OCI-LY1 (cell line): ENCODE measurements at regions not wholly inside any gene's neighbourhood (a gene's known extent, or its start where the extent isn't known, plus 50 kb on each side); places are given as distances from the start of the nearest gene placed in this dataset.

Source experiments
- H2AFZ ChIP-seq: fragments of 200-600 bp; sonication (generic), shearing (Covaris generic); 2 replicates; pipeline ENCODE4 v1.6.0; 2014; ENCODE audit warnings: antibody characterized with exemption, mild to moderate bottlenecking, low read length
- H3F3A ChIP-seq: fragments of 200-600 bp; sonication (generic), shearing (Covaris generic); 2 replicates; pipeline ENCODE4 v1.6.0; 2014; ENCODE audit warnings: mild to moderate bottlenecking, antibody characterized with exemption, low read length, moderate library complexity; ENCODE audit not compliant: insufficient read depth
- H3K27ac ChIP-seq: fragments of 200-600 bp; sonication (generic); 2 replicates; pipeline ENCODE4 v1.5.1; 2014; ENCODE audit warnings: low read length, mixed run types, mild to moderate bottlenecking, low read depth; ENCODE audit not compliant: poor library complexity, severe bottlenecking
- H3K27me3 ChIP-seq: fragments of 200-600 bp; sonication (generic); 2 replicates; pipeline ENCODE4 v1.6.0; 2014; ENCODE audit warnings: antibody characterized with exemption, mild to moderate bottlenecking, low read length, moderate library complexity; ENCODE audit not compliant: insufficient read depth
- H3K36me3 ChIP-seq: fragments of 200-600 bp; sonication (generic); 2 replicates; pipeline ENCODE4 v1.6.1; 2014; ENCODE audit warnings: mild to moderate bottlenecking, antibody characterized with exemption, low read length, moderate library complexity, mixed read lengths; ENCODE audit not compliant: insufficient read depth
- H3K4me1 ChIP-seq: fragments of 200-600 bp; sonication (generic); 2 replicates; pipeline ENCODE4 v1.5.1; 2014; ENCODE audit warnings: mild to moderate bottlenecking, low read length, moderate library complexity; ENCODE audit not compliant: insufficient read depth, severe bottlenecking
- H3K4me2 ChIP-seq: fragments of 200-600 bp; sonication (generic), shearing (Covaris generic); 2 replicates; pipeline ENCODE4 v1.6.1; 2014; ENCODE audit warnings: low read length
- H3K4me3 ChIP-seq: fragments of 200-600 bp; sonication (generic); 2 replicates; pipeline ENCODE4 v1.5.1; 2014; ENCODE audit warnings: low read length, low read depth, mild to moderate bottlenecking, mixed read lengths; ENCODE audit not compliant: poor library complexity, severe bottlenecking
- H3K79me2 ChIP-seq: fragments of 200-600 bp; shearing (Covaris generic); 2 replicates; pipeline ENCODE4 v1.6.1; 2016; ENCODE audit warnings: mixed run types, low read length, mixed read lengths; ENCODE audit not compliant: insufficient read depth
- H3K9ac ChIP-seq: fragments of 200-600 bp; sonication (generic), shearing (Covaris generic); 2 replicates; pipeline ENCODE4 v1.6.1; 2014; ENCODE audit warnings: mild to moderate bottlenecking, low read length, mixed read lengths
- H3K9me2 ChIP-seq: fragments of 200-600 bp; sonication (generic), shearing (Covaris generic); 2 replicates; pipeline ENCODE4 v1.6.1; 2014; ENCODE audit warnings: low read depth, mild to moderate bottlenecking, low read length, mixed read lengths
- H3K9me3 ChIP-seq: fragments of 200-600 bp; shearing (Covaris generic); 2 replicates; pipeline ENCODE4 v1.6.1; 2014; ENCODE audit warnings: low read length, mixed read lengths
- H4K20me1 ChIP-seq: fragments of 200-600 bp; sonication (generic), shearing (Covaris generic); 2 replicates; pipeline ENCODE4 v1.6.0; 2016; ENCODE audit warnings: mild to moderate bottlenecking, low read length; ENCODE audit not compliant: insufficient read depth
- CTCF ChIP-seq: fragments of 200-600 bp; sonication (generic), shearing (Covaris generic); IDR thresholded peaks from 2 replicates; pipeline ENCODE4 v1.5.1; 2017; ENCODE audit warnings: mild to moderate bottlenecking, antibody characterized with exemption, low read length, moderate library complexity, mixed read lengths
- EZH2 ChIP-seq: fragments of 200-600 bp; sonication (generic), shearing (Covaris generic); IDR thresholded peaks from 2 replicates; pipeline ENCODE4 v1.8.0; 2017; ENCODE audit warnings: borderline replicate concordance, mixed run types, mild to moderate bottlenecking, antibody characterized with exemption, low read length, moderate library complexity, mixed read lengths

- Histone ChIP-seq H3K9me3 (no peaks in the 10 kb centered on the region), H3K4me1 (peaks cover 43% of the 10 kb centered on the region), H3K9me2 (no peaks in the 10 kb centered on the region), H3K36me3 (no peaks in the 10 kb centered on the region; the same call in 1 of the 2 replicates), H4K20me1 (no peaks in the 10 kb centered on the region), H3F3A (no peaks in the 10 kb centered on the region), H3K79me2 (peaks cover 13% of the 10 kb centered on the region; the same call in 1 of the 2 replicates), H2AFZ (no peak overlapping the region), H3K27ac (peak overlapping the region; percentile 89), H3K9ac (peak overlapping the region; percentile 93), H3K4me3 (peak overlapping the region; percentile 94), H3K27me3 (no peaks in the 10 kb centered on the region), H3K4me2 (peak overlapping the region; percentile 69)
- TF ChIP-seq CTCF (no peak), EZH2 (no peak)
These were observed 58.0 kb upstream of the GSE1 start for GRCh38 chr16:85554889-85555718.

- Histone ChIP-seq H2AFZ (no peak overlapping the region), H3K9me2 (no peaks in the 10 kb centered on the region), H3K27me3 (no peaks in the 10 kb centered on the region), H3K4me2 (peak overlapping the region; percentile 69), H3K27ac (peak overlapping the region; percentile 89), H3K9ac (peak overlapping the region; percentile 93), H3K4me1 (peaks cover 48% of the 10 kb centered on the region), H3K79me2 (peaks cover 13% of the 10 kb centered on the region; the same call in 1 of the 2 replicates), H3K4me3 (peak overlapping the region; percentile 94), H4K20me1 (no peaks in the 10 kb centered on the region), H3K9me3 (no peaks in the 10 kb centered on the region), H3F3A (no peaks in the 10 kb centered on the region), H3K36me3 (no peaks in the 10 kb centered on the region; the same call in 1 of the 2 replicates)
- no peak for TF ChIP-seq EZH2
- no peak for TF ChIP-seq CTCF
These were observed 57.2 kb upstream of the GSE1 start for GRCh38 chr16:85555719-85556455.

GRCh38 chr16:85556456-85557082 lies 56.6 kb upstream of the GSE1 start:
- no peaks in the 10 kb centered on the region; the same call in 1 of the 2 replicates for H3K36me3 ChIP-seq
- no peak overlapping the region for H2AFZ ChIP-seq
- H3K4me1 ChIP-seq: peaks cover 50% of the 10 kb centered on the region
- no peaks in the 10 kb centered on the region for H3K9me2 ChIP-seq
- no peaks in the 10 kb centered on the region for H3K27me3 ChIP-seq
- peak overlapping the region; percentile 89 for H3K27ac ChIP-seq
- peak overlapping the region; percentile 94 for H3K4me3 ChIP-seq
- H3F3A ChIP-seq: no peaks in the 10 kb centered on the region
- TF ChIP-seq CTCF: no peak
- no peak for TF ChIP-seq EZH2
- H3K79me2 ChIP-seq: peaks cover 13% of the 10 kb centered on the region; the same call in 1 of the 2 replicates
- H4K20me1 ChIP-seq: no peaks in the 10 kb centered on the region
- peak overlapping the region; percentile 93 for H3K9ac ChIP-seq
- H3K9me3 ChIP-seq: no peaks in the 10 kb centered on the region
- peak overlapping the region; percentile 69 for H3K4me2 ChIP-seq
